MV-4-11 (cell line): ENCODE measurements at regions not wholly inside any gene's neighbourhood (a gene's known extent, or its start where the extent isn't known, plus 50 kb on each side); places are given as distances from the start of the nearest gene placed in this dataset.
"Not testable (repeated sequence)": the region's sequence is repeated elsewhere in the genome, so short reads cannot be mapped to it uniquely, and the experiment has no call there.

Source experiments
- DNase-seq: peaks from one replicate; lab custom pipeline; 2025; lab: John Stamatoyannopoulos, UW

DNA sequence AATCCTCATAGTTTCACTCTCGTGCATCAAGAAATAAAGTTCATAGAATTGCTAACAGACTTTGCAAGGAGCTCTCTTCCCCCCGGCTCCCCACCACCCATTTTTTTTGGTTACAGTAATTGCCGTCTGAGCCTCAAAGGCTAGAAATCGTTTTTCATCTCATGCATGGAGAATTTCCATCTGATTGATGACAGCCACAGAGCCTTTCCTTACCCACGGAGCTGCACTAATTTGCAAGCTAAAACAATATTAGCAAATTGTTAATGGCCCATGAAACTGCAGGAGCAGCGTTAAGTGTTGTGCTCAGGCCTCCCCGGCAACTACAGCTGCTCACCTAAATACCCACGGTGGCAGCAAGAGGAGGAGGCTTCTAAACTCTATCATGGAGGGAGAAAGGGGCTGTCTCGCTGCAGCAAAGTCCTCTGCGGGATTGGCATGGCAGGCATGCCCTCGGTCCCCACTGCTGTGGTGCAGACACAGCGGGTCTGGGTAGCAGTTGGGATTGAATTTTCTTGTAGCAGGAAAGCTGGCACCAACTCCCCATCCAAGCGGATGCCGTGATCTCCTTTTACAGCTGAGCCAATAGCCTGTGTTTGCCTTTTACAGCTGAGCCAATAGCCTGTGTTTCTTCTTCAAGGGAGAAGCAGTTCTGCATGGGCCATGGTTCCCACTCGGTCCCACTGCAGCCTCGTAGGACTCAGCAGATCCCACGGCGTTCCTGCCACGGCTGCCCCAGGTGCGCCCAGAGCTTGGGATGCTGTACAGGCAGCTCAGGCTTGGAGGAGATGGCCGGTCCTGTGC lies 412.3 kb downstream of the BRD1 start:
- DNase-seq = no peak

DNA sequence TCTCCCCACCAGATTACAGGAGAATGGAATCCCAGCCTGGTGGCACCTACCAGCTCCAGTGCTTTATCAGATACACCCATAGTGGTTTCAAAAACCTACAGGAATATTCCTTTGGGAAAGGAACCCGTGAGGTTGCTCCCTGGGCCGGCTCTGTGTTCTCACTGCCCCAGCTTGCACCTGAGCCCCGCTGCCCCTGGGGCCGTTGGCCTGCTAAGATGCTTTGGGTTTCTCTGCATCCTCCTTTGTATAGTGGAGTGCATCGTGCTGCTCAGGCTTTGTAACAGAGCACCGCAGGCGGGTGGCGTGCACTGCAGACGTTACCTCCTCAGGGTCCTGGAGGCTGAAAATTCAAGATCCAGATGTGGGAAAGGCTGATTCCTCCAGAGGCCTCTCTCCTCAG lies 414.1 kb downstream of the BRD1 start:
- no peak for DNase-seq

DNA sequence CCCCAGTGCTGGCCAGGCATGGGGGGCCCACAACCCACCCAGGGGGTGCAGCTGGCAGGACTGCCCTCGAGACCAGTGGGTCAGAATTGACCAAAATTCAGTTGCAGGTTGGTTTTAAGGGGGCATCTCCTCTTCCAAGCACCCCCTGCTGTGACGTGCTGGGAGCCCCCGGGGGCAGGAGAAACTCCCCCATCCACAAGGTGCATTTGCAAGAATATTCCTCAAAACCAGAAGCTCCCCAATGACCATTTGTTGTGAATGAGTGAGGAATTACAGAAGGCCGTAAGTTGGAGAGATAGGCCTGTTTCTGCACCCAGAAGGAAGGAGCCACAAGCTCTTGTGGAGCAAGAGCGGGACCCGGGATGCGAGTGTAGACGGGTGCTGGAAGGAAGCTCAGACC lies 414.5 kb downstream of the BRD1 start:
- DNase-seq = no peak

DNA sequence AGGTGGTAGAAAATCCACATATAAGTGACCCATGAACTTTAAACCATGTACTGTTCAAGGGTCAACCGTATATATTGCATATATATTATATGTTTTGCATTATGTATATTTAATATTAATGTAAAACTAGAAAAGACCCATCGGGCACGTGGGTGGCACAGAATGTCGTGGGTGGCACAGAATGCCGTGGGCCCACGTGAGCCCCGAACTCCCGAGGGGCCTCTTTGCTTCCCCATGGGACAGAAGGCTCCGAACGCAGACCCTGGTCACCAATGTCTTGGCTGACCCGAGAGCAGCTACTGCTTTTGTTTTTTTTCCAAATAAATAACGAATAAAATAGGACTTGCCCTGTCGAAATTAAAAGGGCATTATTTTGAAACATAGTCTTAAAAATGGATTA lies 415.4 kb downstream of the BRD1 start:
- DNase-seq = no peak

DNA sequence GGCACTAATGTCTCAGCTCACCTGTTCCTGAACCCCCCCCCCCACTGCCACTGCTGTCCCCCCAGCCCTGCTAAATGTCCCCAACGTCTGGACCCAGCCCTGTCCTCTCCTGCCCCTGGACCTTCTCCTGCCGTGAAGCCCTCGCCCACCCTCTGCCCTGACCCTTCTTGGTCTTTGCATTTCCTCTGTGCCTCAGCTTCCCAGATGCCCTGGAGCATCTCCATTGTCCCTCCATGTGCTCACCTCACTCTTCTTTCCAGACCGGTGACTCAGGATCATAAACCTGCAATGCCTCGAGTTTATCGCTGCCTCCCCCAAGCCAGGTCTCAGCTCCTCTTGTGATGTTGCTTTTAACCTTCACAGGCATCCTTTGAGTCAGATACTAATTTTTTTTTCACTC lies 416.4 kb downstream of the BRD1 start:
- DNase-seq = no peak

DNA sequence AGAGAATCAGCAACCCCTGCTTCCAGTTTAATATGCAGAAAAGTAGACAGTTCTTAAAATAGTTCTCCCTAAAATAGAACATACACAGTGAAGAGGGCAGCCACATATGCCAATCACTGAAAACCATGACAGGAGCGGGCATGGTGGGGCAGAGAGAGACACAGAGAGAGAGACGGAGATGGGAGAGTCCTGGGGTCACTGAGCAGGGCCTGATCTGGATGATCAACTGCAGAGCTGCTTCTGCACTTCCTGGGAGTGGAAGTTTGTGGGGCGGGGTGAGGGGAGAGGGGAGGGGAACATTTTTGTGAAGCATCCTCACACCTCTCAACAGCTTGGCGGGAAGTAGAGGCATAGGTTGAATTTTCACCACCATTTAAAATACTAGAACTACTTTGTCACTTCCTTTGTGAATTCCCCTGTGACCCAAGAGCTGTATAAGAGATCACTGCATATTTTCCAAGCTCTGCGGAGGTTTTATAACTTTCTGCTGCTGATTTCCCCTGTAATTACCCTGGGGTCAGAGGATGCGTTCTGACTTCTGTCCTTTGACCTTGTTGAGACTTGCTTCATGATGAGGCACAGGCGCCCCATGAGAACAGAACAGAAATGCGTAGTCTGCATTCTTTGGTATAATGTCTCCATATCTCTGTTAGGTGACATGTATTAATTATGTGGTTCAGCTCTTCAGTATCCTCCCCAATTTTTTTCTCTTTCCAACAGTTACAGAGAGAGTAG lies 419.4 kb downstream of the BRD1 start:
- no peak for DNase-seq

DNA sequence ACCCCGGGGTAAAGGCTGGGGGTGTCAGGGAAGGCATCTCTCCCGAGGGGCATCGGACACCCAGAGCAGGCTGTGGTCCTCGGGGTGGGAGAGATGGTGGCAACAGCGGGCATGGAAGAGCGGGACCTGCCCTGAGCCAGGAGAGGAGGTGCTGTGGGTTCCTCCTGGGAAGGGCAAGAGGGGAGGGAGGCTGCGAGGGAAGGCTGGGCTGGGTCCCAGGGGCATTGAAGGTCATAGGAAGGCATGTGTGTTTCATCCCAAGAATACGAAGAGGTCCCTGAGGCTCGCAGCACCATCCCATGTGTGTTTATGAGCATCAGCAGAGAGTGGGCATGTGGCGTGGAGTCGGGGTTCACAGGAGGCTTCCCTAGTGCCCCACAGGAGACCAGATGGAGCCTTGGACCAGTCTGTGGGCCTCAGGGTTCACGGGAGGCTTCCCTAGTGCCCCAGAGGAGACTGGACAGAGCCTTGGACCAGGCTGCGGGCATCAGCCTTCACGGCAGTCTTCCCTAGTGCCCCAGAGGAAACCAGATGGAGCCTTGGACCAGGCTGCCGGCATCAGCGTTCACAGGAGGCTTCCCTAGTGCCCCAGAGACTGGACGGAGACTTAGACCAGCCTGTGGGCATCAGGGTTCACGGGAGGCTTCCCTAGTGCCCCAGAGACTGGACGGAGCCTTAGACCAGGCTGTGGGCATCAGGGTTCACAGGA lies 420.6 kb downstream of the BRD1 start:
- no peak for DNase-seq

DNA sequence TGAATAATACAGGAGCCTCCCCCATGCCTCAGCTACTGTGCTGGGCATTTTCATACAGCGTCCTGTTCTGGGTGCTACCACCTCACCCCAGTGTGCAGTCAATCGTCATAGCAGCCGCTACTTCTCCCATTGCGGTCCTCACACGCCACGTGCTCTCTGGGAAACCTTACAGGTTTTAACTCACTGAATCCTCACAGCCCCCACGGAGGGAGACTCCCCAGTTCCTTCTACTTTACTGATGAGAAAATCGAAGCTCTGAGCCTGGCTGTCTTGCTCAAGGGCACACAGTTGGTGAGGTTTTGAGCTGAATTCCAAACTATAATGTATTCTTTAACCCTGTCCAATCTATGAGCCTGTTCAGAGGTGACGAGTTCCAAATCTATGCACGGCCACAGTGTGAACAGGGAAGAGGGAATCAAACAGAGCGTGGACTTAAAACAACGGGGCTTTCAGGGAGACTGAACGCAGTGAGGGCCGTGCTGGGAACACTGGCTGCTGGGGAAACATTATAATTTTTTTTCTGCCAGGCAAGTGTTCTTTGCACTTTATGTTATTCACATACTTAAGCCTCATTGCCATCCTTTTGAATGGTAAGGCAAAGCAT lies 421.5 kb downstream of the BRD1 start:
- DNase-seq = no peak

DNA sequence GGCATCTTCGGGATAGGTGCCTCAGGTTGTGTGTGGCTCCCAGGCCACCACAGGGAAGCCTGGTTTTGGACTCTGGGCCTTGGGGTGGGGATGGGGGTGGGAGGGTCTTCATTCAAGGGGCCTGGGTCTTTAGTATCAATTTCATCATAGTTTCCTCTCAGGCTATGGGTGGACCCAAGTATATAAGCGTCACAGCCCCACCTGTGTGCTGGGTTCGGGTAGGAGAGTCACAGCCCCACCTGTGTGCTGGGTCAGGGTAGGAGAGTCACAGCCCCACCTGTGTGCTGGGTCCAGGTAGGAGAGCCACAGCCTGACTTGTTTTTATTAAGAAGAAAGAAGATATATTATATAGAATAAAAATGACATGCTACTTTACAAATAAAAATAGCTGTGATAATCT lies 422.1 kb downstream of the BRD1 start:
- DNase-seq = no peak

DNA sequence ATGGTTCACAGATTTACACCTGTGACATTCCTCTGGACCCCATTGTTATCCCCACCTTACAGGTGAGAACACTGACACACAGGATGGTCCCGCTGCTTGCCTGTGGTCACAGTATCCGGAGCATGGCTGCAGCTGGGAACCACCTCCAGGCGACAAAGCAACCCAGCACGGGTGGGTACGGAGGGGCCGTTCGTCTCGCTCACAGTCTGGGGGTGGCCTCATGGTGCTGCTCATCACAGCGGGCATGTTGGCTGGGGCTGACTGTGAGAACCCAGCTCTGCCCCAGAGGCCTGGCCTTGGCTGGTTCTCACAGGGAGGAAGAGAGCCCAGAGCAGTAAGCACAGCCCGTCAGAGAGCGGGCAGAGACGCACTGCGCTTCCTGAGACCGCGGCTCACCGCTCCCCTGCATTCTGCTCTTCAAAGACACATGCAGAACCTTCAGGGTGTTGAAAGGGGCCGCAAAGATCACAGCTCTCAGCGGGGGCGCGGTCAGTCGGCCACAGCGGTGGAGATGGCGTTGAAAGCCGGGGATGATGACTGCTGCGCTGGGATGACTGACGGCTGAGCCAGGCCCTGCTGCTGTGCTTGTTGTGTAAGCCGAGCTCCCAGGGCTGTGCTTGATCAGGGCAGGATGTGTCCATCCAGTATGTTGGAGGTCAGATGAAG lies 423.0 kb downstream of the BRD1 start:
- DNase-seq = no peak

DNA sequence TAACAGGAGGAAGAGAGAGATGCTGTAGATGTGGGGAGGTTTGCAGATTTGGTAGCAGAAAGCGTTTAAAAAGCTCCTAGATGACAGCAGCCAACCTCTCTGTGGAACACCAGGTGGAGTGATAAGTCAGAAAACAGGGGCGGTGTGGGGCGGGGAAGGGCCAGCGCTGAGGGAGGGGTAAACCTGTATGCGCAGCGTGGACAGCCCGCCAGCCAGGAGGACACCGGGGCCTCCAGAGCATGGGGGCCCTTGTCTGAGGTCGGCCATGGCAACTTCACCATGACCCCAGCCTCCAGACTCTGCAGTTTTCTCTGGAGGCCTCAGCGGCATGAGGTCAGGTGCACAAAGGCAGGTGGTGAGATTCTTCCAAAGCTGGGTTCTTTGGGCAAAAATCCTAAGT lies 423.7 kb downstream of the BRD1 start:
- DNase-seq = no peak

DNA sequence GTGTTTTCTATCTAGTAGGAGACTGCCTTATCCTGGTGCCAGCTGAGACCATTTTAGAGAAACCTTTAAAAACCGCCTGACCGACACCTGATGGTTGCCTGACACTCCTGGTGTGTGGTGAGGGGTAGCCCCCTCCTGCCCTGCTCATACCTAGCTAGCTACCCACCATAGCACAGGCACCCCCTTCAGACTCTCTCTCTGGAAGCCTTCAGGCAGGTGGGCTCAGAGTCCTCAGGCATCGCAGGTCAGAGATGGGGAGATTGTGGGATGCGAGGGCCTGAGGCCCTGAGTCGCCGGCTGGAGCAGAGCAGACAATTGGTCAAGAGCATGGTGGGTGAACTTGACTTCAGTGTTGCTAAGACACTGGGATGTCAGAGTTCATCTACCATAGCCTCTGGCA lies 424.6 kb downstream of the BRD1 start:
- DNase-seq = no peak

DNA sequence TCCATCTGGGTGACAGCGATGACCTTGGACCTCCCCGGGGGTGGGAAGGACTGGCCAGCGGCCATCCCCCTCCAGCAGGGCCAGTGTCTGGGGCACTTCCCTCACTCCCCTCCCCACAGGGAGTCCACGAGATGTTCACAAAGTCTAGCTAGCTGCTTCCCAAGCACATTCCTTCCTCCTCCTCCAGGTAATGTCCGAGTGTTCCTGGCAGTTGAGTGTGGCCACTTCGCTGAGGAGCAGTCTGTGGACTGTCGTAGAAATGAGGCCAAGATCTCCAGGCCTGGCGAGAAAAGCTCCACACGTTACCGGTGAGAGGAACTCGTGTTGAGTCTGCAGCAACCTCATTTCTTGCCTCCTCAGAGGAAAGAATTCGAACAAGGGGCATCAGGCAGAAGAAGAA lies 425.5 kb downstream of the BRD1 start:
- DNase-seq = no peak

DNA sequence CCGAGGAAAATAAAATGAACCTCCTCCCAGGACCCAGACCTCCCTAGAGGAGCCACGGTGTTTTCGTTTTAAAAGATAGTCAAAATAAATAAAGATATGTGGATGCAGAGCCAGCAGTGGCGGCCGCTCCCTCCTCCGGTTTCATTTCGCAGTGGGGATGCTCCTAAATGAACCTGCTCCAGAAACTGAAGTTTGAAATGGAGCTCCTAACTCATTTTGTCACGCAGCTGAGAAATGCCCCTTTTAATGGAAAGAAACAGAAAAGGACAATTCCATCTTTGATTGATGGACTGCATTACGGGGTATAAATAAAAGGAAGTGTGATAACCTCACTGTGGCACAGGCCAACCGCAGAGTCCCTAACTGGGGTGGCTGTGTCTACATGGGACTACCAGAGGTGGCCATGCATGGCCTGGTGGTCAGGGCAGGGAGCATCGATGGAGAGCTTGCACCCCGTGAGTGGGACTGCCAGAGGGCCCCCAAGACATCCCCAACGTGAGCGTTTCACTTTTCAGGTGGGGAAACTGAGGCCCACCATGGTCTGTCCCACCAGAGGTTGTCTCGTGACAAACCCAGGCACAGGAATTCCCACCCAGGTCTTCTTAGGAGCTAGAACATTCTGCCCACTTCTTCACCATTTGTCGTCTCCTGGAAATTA lies 426.6 kb downstream of the BRD1 start:
- no peak for DNase-seq

DNA sequence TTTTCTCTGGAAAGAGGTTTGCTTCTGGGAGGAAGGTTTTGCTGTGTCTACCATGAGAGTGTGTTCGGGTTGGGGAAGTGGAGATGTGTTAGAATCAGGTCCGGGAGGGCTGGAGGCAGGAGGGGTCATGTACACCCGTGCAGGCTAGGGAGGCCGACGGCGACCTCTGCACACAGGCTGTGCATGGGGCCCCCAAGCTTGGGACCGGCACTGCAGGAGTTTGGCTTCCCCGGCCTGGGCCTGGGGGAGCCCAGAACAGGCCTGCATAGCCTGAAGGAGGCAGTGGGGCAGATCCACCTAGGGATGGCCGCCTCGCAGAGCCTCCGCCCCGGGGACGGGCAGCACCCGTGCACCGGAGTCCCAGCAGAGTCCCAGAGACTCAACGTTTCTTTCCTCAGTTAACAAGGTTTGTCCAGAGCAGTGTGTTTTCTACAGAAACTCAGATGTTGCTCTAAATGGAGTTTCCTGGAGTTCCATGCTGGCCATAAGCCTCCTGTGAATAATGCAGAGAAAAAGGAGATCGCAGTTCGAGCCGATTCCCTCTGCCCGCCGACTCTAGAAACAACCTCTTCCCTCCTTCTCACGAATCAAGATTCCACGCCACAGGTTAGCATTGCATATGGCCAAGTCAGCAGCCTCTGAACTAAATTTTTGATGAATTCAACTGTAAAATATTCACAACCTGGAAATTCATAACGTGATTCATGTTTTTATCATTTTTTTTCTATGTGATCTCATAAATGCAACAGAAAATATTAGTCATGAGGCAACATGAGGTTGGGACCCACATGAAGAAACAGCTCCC lies 427.3 kb downstream of the BRD1 start:
- DNase-seq = no peak

DNA sequence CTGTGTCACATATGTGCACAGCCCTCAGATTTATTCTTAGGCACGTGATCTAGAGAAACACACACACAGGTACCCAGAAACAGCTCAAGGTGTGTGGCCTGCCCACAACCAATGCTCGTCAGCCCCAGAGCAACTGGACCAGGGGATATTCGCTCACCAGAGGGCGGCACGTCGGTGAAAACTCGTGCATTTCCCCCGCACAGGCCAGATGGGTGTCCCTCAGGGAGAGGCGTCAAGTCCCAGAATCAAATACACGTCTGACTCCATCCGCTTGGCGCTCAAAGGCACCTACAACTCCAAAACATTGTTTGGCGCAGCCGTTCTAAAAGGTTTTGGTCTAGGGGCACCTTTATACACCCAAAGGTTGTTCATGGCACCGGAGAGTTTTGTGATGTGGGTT lies 429.0 kb downstream of the BRD1 start:
- no peak for DNase-seq

DNA sequence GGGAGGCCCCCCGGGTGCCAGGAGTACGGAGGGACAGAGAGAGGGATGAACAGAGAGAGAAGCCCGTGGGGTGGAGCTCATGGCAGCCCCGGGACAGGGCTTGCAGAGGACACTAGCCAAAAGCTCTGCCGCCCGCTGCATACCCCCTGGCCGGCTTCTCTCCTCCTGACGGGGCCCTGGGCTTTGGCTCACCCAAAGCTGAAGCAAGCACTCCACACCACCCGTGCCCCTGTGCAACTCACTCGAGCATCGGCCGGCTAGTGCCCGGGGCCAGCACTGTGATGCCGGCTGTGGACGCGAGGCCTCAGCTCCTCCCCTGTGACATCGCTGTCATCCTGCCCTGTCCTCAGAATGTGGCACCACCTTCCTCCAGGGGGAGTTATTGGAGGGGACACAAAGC lies 429.6 kb downstream of the BRD1 start:
- no peak for DNase-seq

DNA sequence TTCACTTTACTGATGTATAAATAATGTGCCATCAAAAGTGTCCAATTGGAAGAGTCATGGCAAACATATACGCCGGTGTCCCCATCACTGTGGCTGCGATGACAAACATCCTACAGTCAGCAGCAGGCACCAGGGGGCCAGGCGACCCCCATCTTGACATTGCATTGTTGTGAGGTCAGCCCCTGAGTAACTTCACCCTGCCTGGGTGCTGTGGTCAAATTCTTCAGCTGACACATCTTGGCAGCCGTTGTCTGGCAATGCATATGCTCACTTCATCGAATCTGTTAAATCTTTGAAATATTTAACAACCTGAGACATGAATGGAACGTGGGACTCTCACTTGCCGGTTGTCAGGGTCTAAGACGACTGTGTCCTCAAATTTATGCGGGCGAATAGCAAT lies 430.9 kb downstream of the BRD1 start:
- no peak for DNase-seq

DNA sequence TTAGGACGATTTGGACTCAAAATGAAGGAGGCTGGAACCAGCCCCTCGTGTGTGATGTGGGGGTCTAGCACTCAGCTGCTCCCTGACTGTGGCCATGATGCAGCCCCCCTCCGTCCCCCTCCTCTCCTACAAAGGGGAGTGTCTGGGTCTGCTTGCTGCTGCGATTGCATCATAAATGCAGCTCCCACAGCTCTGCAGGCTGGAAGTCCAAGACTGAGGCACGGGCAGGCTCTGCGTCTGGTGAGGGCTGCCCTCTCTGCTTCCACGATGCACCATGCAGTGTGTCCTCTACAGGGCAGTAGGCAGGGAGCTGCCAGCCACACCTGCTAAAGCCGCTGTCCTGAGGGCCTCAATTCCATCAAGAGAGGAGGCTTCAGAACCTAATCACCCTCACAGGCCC lies 432.1 kb downstream of the BRD1 start:
- DNase-seq = no peak

DNA sequence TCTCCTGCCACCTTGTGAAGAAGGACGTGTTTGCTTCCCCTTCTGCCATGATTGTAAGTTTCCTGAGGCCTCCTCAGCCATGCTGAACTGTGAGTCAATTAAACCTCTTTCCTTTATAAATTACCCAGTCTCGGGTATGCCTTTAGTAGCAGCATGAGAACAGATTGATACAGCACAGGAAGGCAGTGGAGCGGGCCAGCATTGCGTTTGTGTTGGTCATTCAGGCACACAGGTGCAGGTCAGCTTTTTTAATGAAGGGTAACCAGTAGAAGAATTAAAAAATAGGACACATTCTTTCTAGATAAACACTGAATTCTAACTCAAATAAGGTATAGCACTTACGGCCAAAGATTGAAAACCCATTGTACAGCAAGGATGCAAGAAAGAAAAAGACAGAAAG lies 432.6 kb downstream of the BRD1 start:
- DNase-seq = not testable (repeated sequence)
